ENCODE measurements at regions not wholly inside any gene's neighbourhood (a gene's known extent, or its start where the extent isn't known, plus 50 kb on each side); places are given as distances from the start of the nearest gene placed in this dataset.
"Not testable (repeated sequence)": the region's sequence is repeated elsewhere in the genome, so short reads cannot be mapped to it uniquely, and the experiment has no call there.

- DNase-seq (ENCODE audit: low read depth): no peak
Observed at GRCh38 chr6:98036344-98036923, 753.4 kb upstream of the MMS22L start.

GRCh38 chr6:98037571-98037970 is 754.6 kb upstream of the MMS22L start:
- no peak for DNase-seq (ENCODE audit: low read depth)

GRCh38 chr6:98039443-98039842 is 756.4 kb upstream of the MMS22L start:
- no peak for DNase-seq (ENCODE audit: low read depth)

GRCh38 chr6:98039904-98040607 is 757.0 kb upstream of the MMS22L start:
- no peak for DNase-seq (ENCODE audit: low read depth)

- DNase-seq (ENCODE audit: low read depth): no peak
Observed at GRCh38 chr6:98041056-98041455, 758.0 kb upstream of the MMS22L start.

- no peak for DNase-seq (ENCODE audit: low read depth)
Observed at GRCh38 chr6:98041921-98042320, 758.9 kb upstream of the MMS22L start.

GRCh38 chr6:98044151-98044561 is 761.1 kb upstream of the MMS22L start:
- no peak for DNase-seq (ENCODE audit: low read depth)

- DNase-seq (ENCODE audit: low read depth): no peak
Observed at GRCh38 chr6:98044791-98045470, 761.9 kb upstream of the MMS22L start.

- no peak for DNase-seq (ENCODE audit: low read depth)
Observed at GRCh38 chr6:98047164-98047563, 764.1 kb upstream of the MMS22L start.

- DNase-seq (ENCODE audit: low read depth): no peak
Observed at GRCh38 chr6:98047871-98048270, 764.9 kb upstream of the MMS22L start.

GRCh38 chr6:98054453-98054852 is 771.4 kb upstream of the MMS22L start:
- DNase-seq (ENCODE audit: low read depth): no peak

- DNase-seq (ENCODE audit: low read depth): no peak
Observed at GRCh38 chr6:98056955-98057354, 773.9 kb upstream of the MMS22L start.

GRCh38 chr6:98067375-98067774 is 767.0 kb upstream of the POU3F2 start:
- DNase-seq (ENCODE audit: low read depth): no peak

GRCh38 chr6:98088537-98088936 is 745.8 kb upstream of the POU3F2 start:
- DNase-seq (ENCODE audit: low read depth): not testable (repeated sequence)

GRCh38 chr6:98092331-98092730 is 742.0 kb upstream of the POU3F2 start:
- DNase-seq (ENCODE audit: low read depth): no peak

GRCh38 chr6:98094696-98095095 is 739.7 kb upstream of the POU3F2 start:
- no peak for DNase-seq (ENCODE audit: low read depth)

- no peak for DNase-seq (ENCODE audit: low read depth)
Observed at GRCh38 chr6:98107801-98108200, 726.6 kb upstream of the POU3F2 start.

- no peak for DNase-seq (ENCODE audit: low read depth)
Observed at GRCh38 chr6:98116455-98116854, 717.9 kb upstream of the POU3F2 start.

- DNase-seq (ENCODE audit: low read depth): no peak
Observed at GRCh38 chr6:98117068-98117467, 717.3 kb upstream of the POU3F2 start.

GRCh38 chr6:98118397-98119045 is 715.9 kb upstream of the POU3F2 start:
- DNase-seq (ENCODE audit: low read depth): no peak

- no peak for DNase-seq (ENCODE audit: low read depth)
Observed at GRCh38 chr6:98124171-98124570, 710.2 kb upstream of the POU3F2 start.

GRCh38 chr6:98131290-98131990 is 702.9 kb upstream of the POU3F2 start:
- DNase-seq (ENCODE audit: low read depth): no peak

Data from stimulated activated CD8-positive, alpha-beta memory T cell treated with anti-CD3 and anti-CD28 coated beads, Interleukin-15, amount 100 ng/mL, for 24 hours (primary cell).